ENCODE measurements at regions not wholly inside any gene's neighbourhood (a gene's known extent, or its start where the extent isn't known, plus 50 kb on each side); places are given as distances from the start of the nearest gene placed in this dataset.

GRCh38 chr3:10706740-10707399 is 109.2 kb upstream of the SLC6A11 start:
- Mint-ChIP-seq H3K9me3 (ENCODE audit: low read depth) (no peaks in the 10 kb centered on the region), H3K4me3 (peak overlapping the region; percentile 55)

DNA sequence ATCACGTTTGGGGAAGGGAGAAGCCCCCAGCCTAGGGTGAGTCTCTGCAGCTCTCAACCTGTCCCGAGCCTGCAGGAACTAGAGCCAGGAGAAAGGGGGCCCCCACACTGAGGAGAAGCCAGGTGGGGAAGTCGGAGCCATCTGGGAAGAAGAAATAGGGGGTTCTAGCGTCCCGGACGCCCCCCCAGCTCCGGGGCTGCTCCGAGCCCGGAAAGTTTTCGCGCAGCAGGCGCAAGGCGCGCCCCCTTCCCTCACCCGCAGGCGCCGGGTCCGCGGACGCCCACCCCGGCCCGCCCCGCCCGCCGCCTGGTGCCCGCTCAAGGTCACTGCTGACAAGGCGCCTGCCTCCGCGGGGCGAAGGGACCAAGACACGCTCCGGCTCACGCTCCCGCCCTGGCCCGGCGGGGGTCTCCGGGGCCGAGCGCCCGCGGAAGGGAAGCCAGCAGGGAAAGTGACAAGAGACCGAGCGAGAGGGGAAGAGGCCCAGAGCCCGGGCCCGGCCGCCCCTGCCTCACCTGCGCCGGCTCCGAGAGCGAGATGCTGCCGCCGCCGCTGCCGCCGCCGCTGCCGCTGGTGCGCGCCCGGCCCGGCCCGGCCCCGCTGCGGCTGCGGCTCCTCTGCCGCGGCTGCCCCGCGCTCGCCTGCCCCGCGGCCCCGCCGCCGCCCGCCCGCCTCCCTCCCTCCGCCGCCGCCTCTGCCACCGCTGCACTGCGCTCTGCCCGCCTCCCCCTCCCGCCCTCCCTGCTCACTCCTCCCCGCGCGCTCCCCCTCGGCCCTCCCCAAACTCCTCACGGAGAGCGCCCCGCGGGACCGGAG is 108.4 kb upstream of the SLC6A11 start:
- Mint-ChIP-seq H3K9me3 (ENCODE audit: low read depth) (no peaks in the 10 kb centered on the region), H3K27ac (no peak overlapping the region), H3K27me3 (peaks cover 57% of the 10 kb centered on the region), H3K4me1 (ENCODE audit: low read depth) (peaks cover 10% of the 10 kb centered on the region), H3K4me3 (peak overlapping the region; percentile 55), H3K36me3 (no peaks in the 10 kb centered on the region)

More at GRCh38 chr3:10706740-10707399, 109.2 kb upstream of the SLC6A11 start:
- Mint-ChIP-seq H3K27me3 (peaks cover 60% of the 10 kb centered on the region), H3K27ac (no peak overlapping the region), H3K36me3 (no peaks in the 10 kb centered on the region), H3K4me1 (ENCODE audit: low read depth) (peaks cover 10% of the 10 kb centered on the region)

- Mint-ChIP-seq H3K27me3 (peaks cover 53% of the 10 kb centered on the region), H3K36me3 (no peaks in the 10 kb centered on the region), H3K27ac (no peak overlapping the region), H3K9me3 (ENCODE audit: low read depth) (no peaks in the 10 kb centered on the region), H3K4me1 (ENCODE audit: low read depth) (peaks cover 10% of the 10 kb centered on the region), H3K4me3 (peak overlapping the region; percentile 36)
These were observed 107.7 kb upstream of the SLC6A11 start for GRCh38 chr3:10708216-10708893.

DNA sequence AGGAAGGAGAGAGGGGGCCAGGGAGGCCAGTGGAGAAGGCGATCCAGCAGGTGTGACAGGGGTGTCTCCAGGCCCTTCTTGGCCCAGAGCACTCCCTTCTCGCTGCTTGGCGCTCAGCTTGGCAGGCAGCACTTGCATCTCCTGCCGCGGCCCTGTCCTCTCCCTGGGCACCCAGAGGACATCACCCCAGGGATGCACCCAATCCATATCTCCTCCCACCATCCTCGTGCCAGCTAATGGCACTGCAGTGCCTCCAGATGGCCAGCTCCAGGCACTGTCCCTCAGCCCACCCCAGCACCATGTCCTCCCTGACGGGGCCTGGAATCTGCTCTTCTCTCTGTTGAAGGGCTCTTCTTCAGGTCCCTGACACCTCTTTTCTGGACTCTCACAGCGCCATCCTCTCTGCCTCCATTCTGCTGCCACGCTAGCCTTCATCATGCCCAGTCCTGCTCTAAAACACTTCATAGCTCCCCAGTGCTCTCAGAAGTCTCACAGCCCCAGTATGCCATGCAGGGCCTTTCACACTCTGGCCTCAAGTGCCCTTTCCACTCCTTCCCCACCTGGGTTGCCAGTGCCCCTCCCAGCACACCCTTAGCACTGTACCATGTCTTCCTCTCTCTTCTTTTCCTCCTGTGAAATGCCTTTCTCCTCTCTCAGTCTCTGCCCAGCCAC is 106.8 kb upstream of the SLC6A11 start:
- H3K4me3 Mint-ChIP-seq = peak overlapping the region; percentile 54
- peaks cover 46% of the 10 kb centered on the region for H3K27me3 Mint-ChIP-seq
- H3K4me1 Mint-ChIP-seq (ENCODE audit: low read depth) = peaks cover 10% of the 10 kb centered on the region
- no peak overlapping the region for H3K27ac Mint-ChIP-seq
- no peaks in the 10 kb centered on the region for H3K36me3 Mint-ChIP-seq
- H3K9me3 Mint-ChIP-seq (ENCODE audit: low read depth) = no peaks in the 10 kb centered on the region

- peaks cover 2% of the 10 kb centered on the region for H3K4me1 Mint-ChIP-seq (ENCODE audit: low read depth)
- H3K4me3 Mint-ChIP-seq = no peak overlapping the region
- H3K27me3 Mint-ChIP-seq = peaks cover 27% of the 10 kb centered on the region
- H3K27ac Mint-ChIP-seq = no peak overlapping the region
- H3K36me3 Mint-ChIP-seq = no peaks in the 10 kb centered on the region
- no peaks in the 10 kb centered on the region for H3K9me3 Mint-ChIP-seq (ENCODE audit: low read depth)
These were observed 103.9 kb upstream of the SLC6A11 start for GRCh38 chr3:10712121-10712520.

- Mint-ChIP-seq H3K27ac (no peak overlapping the region), H3K27me3 (peaks cover 24% of the 10 kb centered on the region)
These were observed 102.4 kb upstream of the SLC6A11 start for GRCh38 chr3:10713656-10714055.

GRCh38 chr3:10715886-10716285 is 100.1 kb upstream of the SLC6A11 start:
- Mint-ChIP-seq H3K4me3 (no peak overlapping the region), H3K27me3 (peaks cover 7% of the 10 kb centered on the region), H3K36me3 (no peaks in the 10 kb centered on the region), H3K27ac (no peak overlapping the region), H3K4me1 (ENCODE audit: low read depth) (no peaks in the 10 kb centered on the region), H3K9me3 (ENCODE audit: low read depth) (no peaks in the 10 kb centered on the region)

More at GRCh38 chr3:10713656-10714055, 102.4 kb upstream of the SLC6A11 start:
- Mint-ChIP-seq H3K4me3 (no peak overlapping the region), H3K36me3 (no peaks in the 10 kb centered on the region), H3K9me3 (ENCODE audit: low read depth) (no peaks in the 10 kb centered on the region), H3K4me1 (ENCODE audit: low read depth) (no peaks in the 10 kb centered on the region)

DNA sequence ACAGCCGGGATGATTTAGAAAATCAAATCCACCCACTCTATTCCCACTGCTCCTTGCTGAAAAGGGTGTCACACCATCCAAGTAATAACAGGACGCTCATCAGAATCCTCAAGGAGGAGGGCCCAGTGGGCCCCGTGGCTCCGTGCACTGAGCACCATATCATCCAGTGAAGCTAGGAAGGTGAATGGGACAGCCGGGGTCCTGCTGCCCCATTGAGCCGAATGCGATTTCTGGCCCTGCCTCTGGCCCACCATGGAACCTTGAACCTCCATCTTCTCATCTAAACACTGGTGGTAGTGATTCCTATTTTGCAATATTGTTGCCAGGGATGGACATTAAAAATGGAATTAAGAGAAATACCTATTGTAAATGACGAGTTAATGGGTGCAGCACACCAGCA is 99.1 kb upstream of the SLC6A11 start:
- Mint-ChIP-seq H3K27me3 (peaks cover 4% of the 10 kb centered on the region), H3K9me3 (ENCODE audit: low read depth) (no peaks in the 10 kb centered on the region), H3K27ac (no peak overlapping the region), H3K4me3 (no peak overlapping the region), H3K4me1 (ENCODE audit: low read depth) (no peaks in the 10 kb centered on the region), H3K36me3 (no peaks in the 10 kb centered on the region)

DNA sequence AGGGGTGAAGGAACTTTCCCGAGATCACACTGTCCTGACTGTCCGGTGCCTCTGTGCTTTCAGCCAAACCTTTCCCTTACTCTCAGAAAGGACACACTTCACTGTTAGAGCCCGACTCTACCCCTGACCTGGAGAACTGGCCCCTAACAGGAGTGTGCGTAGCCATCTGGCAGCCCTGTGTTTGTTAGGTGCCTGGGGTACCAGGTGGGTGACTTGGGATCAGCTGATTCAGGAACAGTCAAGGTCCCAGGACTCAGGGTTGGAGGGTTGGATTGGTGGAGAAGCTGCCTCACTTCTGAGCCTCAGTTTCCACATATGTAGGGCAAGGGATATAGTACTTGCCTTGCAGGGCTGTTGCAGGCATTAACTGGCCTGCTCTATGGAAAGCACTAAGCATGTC is 98.3 kb upstream of the SLC6A11 start:
- no peaks in the 10 kb centered on the region for H3K4me1 Mint-ChIP-seq (ENCODE audit: low read depth)
- H3K27me3 Mint-ChIP-seq = peaks cover 6% of the 10 kb centered on the region
- H3K27ac Mint-ChIP-seq = no peak overlapping the region
- no peaks in the 10 kb centered on the region for H3K36me3 Mint-ChIP-seq
- H3K9me3 Mint-ChIP-seq (ENCODE audit: low read depth) = no peaks in the 10 kb centered on the region
- H3K4me3 Mint-ChIP-seq = no peak overlapping the region

DNA sequence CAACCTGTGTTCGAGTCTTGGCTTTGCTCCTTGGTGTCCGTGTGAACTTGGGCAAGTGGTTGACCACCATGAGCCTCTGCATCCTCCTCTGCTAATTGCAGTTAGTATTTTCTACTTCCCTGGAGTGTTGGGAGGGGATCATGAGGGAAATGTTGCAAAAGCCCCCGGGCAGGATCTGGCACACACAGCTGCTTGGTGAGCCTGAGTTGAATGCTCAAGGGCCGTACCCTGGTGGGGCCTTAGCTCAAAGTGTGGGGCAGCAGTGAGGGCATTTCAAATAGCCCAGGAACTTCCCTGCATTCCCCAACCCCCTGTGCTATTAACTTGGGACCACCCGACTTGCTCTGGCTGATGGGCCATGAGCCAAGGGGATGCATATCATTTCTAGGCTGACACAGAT is 94.9 kb upstream of the SLC6A11 start:
- no peak overlapping the region for H3K27ac Mint-ChIP-seq
- no peaks in the 10 kb centered on the region for H3K4me1 Mint-ChIP-seq (ENCODE audit: low read depth)
- H3K36me3 Mint-ChIP-seq = no peaks in the 10 kb centered on the region
- no peak overlapping the region for H3K4me3 Mint-ChIP-seq
- no peaks in the 10 kb centered on the region for H3K9me3 Mint-ChIP-seq (ENCODE audit: low read depth)
- peaks cover 5% of the 10 kb centered on the region for H3K27me3 Mint-ChIP-seq

DNA sequence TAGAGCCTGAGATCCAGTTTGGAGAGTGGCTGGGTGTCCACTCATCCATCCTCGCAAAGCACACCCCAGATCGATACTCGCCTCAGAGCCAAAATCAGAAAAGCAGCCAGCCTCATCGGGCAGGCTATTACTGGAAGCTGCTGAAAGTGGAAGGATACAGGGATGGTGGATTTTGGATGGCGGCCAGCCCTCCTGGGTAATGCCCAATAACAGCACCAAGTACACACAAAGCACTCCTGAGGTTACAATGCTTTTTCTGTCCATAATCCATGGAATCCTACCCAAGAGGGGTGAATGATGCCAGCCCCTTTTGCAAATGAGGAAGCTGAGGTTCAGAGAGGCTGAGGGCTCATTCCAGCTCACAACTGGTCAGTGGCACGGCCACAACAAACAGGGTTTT is 93.1 kb upstream of the SLC6A11 start:
- Mint-ChIP-seq H3K4me1 (ENCODE audit: low read depth) (no peaks in the 10 kb centered on the region), H3K27ac (no peak overlapping the region), H3K4me3 (no peak overlapping the region), H3K36me3 (no peaks in the 10 kb centered on the region), H3K27me3 (peaks cover 5% of the 10 kb centered on the region), H3K9me3 (ENCODE audit: low read depth) (no peaks in the 10 kb centered on the region)

DNA sequence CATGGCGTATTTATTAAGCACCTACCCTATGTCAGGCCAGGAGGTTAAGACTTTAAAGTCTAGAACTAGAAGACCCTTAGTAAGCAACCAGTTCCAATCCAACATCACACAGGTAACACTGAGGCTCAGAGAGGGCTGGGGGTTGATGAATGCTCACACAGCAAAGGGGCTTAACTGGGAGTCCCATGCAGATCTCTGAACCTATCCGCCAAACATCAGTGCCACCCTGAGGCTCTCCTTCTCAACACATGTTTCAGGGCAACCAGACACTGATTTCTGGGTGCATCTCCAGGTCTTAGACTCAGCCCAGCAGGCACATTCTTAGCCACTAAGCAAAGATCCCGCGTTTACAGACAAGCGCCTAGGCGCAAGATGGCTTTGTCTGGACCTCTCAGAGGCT is 92.0 kb upstream of the SLC6A11 start:
- Mint-ChIP-seq H3K27me3 (peaks cover 11% of the 10 kb centered on the region), H3K27ac (no peak overlapping the region), H3K36me3 (peaks cover 4% of the 10 kb centered on the region), H3K9me3 (ENCODE audit: low read depth) (no peaks in the 10 kb centered on the region), H3K4me3 (no peak overlapping the region), H3K4me1 (ENCODE audit: low read depth) (no peaks in the 10 kb centered on the region)

DNA sequence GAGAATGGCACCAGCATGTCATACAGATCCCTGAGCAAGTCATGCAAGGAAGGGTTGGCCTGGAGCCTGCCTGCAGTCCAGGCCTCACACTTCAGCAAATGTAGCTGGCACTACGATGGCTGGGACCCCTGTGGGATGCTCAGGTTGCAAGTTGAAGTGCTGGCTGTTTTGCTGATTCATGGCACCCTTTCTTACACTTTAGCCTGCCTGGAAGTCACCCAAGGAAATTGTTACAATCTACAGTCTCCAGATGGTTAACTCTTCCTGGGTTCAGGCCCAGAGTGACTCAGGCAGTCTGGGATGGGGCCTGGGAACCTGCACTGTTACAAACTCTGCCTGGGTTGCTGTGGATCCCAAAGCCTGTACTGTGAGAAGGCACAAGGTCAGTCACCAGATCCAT is 91.0 kb upstream of the SLC6A11 start:
- no peak overlapping the region for H3K27ac Mint-ChIP-seq
- H3K27me3 Mint-ChIP-seq = peaks cover 12% of the 10 kb centered on the region
- no peaks in the 10 kb centered on the region for H3K4me1 Mint-ChIP-seq (ENCODE audit: low read depth)
- peaks cover 4% of the 10 kb centered on the region for H3K36me3 Mint-ChIP-seq
- H3K9me3 Mint-ChIP-seq (ENCODE audit: low read depth) = no peaks in the 10 kb centered on the region
- no peak overlapping the region for H3K4me3 Mint-ChIP-seq

GRCh38 chr3:10725846-10726245 is 90.2 kb upstream of the SLC6A11 start:
- no peaks in the 10 kb centered on the region for H3K4me1 Mint-ChIP-seq (ENCODE audit: low read depth)
- H3K36me3 Mint-ChIP-seq = peaks cover 4% of the 10 kb centered on the region
- no peak overlapping the region for H3K27ac Mint-ChIP-seq
- no peaks in the 10 kb centered on the region for H3K9me3 Mint-ChIP-seq (ENCODE audit: low read depth)
- peaks cover 12% of the 10 kb centered on the region for H3K27me3 Mint-ChIP-seq
- no peak overlapping the region for H3K4me3 Mint-ChIP-seq

GRCh38 chr3:10726787-10727186 is 89.2 kb upstream of the SLC6A11 start:
- H3K4me1 Mint-ChIP-seq (ENCODE audit: low read depth) = no peaks in the 10 kb centered on the region
- peaks cover 4% of the 10 kb centered on the region for H3K36me3 Mint-ChIP-seq
- H3K9me3 Mint-ChIP-seq (ENCODE audit: low read depth) = peaks cover 6% of the 10 kb centered on the region
- peaks cover 12% of the 10 kb centered on the region for H3K27me3 Mint-ChIP-seq
- H3K4me3 Mint-ChIP-seq = no peak overlapping the region
- H3K27ac Mint-ChIP-seq = no peak overlapping the region

All from activated naive CD8-positive, alpha-beta T cell (primary cell).